EH (cell line): ENCODE measurements at regions not wholly inside any gene's neighbourhood (a gene's known extent, or its start where the extent isn't known, plus 50 kb on each side); places are given as distances from the start of the nearest gene placed in this dataset.
A peak's percentile ranks its signal among the peaks of the same experiment; 100 is the strongest.

Experiments
- DNase-seq: peaks from one replicate; pipeline ENCODE4 v3.0.0-alpha.2; 2015; ENCODE audit warnings: low read depth

GRCh38 chr17:14813649-14814370, 451.3 kb downstream of the PMP22 start:
- no peak for DNase-seq

GRCh38 chr17:14808425-14808824, 456.7 kb downstream of the PMP22 start:
- no peak for DNase-seq

- peak; percentile 53 for DNase-seq
Observed at GRCh38 chr17:14805348-14805747, 459.8 kb downstream of the PMP22 start.

- DNase-seq, result peak; percentile 29
Observed at GRCh38 chr17:14803826-14804225, 461.3 kb downstream of the PMP22 start.

- DNase-seq, result no peak
Observed at GRCh38 chr17:14797801-14798200, 467.3 kb downstream of the PMP22 start.

GRCh38 chr17:14797021-14797420, 468.1 kb downstream of the PMP22 start:
- no peak for DNase-seq

- DNase-seq, result no peak
Observed at GRCh38 chr17:14794961-14795360, 470.2 kb downstream of the PMP22 start.

- DNase-seq, result peak; percentile 86
Observed at GRCh38 chr17:14793237-14793636, 471.9 kb downstream of the PMP22 start.

- DNase-seq, result peak; percentile 22
Observed at GRCh38 chr17:14792746-14793145, 472.4 kb downstream of the PMP22 start.

- DNase-seq, result no peak
Observed at GRCh38 chr17:14791221-14791620, 473.9 kb downstream of the PMP22 start.

GRCh38 chr17:14790521-14790920, 474.6 kb downstream of the PMP22 start:
- DNase-seq, result no peak

- no peak for DNase-seq
Observed at GRCh38 chr17:14784997-14785696, 480.0 kb downstream of the PMP22 start.

GRCh38 chr17:14781123-14781522, 480.2 kb downstream of the HS3ST3B1 start:
- no peak for DNase-seq

- DNase-seq, result no peak
Observed at GRCh38 chr17:14780097-14780651, 479.3 kb downstream of the HS3ST3B1 start.

- DNase-seq, result no peak
Observed at GRCh38 chr17:14779241-14779640, 478.4 kb downstream of the HS3ST3B1 start.

- no peak for DNase-seq
Observed at GRCh38 chr17:14777291-14777690, 476.4 kb downstream of the HS3ST3B1 start.

- peak; percentile 35 for DNase-seq
Observed at GRCh38 chr17:14776791-14777190, 475.9 kb downstream of the HS3ST3B1 start.

- DNase-seq, result peak; percentile 75
Observed at GRCh38 chr17:14775731-14776492, 475.0 kb downstream of the HS3ST3B1 start.

GRCh38 chr17:14774774-14775173, 473.9 kb downstream of the HS3ST3B1 start:
- no peak for DNase-seq

GRCh38 chr17:14772776-14773175, 471.9 kb downstream of the HS3ST3B1 start:
- no peak for DNase-seq

- no peak for DNase-seq
Observed at GRCh38 chr17:14771543-14771942, 470.7 kb downstream of the HS3ST3B1 start.

GRCh38 chr17:14768923-14769322, 468.0 kb downstream of the HS3ST3B1 start:
- DNase-seq, result no peak
